Bronchial epithelial cell (primary cell): ENCODE measurements at regions not wholly inside any gene's neighbourhood (a gene's known extent, or its start where the extent isn't known, plus 50 kb on each side); places are given as distances from the start of the nearest gene placed in this dataset.

Source experiments
- DNase-seq: peaks from one replicate; pipeline ENCODE4 v3.0.0-alpha.2; 2010; ENCODE audit warnings: low read depth
- FAIRE-seq: peaks from 2 replicates; lab custom pipeline; 2011; peaks lifted over from hg19 to GRCh38; lab: Jason Lieb, UNC
- H3K27me3 ChIP-seq: 2 replicates; pipeline ENCODE4 v1.5.1; 2011; ENCODE audit warnings: low read length; ENCODE audit not compliant: control insufficient read depth, insufficient read depth
- H3K36me3 ChIP-seq: 2 replicates; pipeline ENCODE4 v1.5.1; 2011; ENCODE audit warnings: low read length; ENCODE audit not compliant: control insufficient read depth, insufficient read depth
- H3K4me3 ChIP-seq: 2 replicates; pipeline ENCODE4 v1.5.1; 2011; ENCODE audit warnings: mild to moderate bottlenecking, low read depth, low read length, control low read depth
- CTCF ChIP-seq: IDR thresholded peaks from 2 replicates; pipeline ENCODE4 v1.5.1; 2011; ENCODE audit warnings: mild to moderate bottlenecking, moderate library complexity, low read length, control low read depth, inconsistent platforms; ENCODE audit not compliant: insufficient read depth, severe bottlenecking

DNA sequence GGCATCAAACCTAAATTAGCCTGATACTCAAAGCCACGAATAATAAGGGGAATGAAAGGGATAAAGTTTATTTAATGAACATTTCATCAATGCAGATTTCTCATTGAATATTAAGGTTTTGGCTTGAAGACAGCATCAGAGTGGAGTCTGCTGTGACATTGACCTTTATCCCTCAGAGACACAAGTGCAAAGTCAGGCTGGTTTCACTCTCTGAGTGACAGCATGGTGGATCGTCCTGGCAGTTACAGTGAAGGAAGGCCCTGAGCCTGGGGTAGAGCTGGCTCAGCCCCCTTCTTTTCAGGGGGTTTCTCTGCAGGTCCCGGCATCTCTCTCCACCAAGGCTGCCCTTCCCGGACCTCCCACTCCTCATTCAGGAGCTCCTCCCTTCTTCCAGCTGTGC, 503.1 kb downstream of the PREX1 start:
- no peaks in the 10 kb centered on the region for H3K36me3 ChIP-seq
- no peak for TF ChIP-seq CTCF
- DNase-seq: no peak
- no peak overlapping the region for H3K4me3 ChIP-seq
- FAIRE-seq: no peak
- no peaks in the 10 kb centered on the region for H3K27me3 ChIP-seq

- TF ChIP-seq CTCF: no peak
- FAIRE-seq (no peak), DNase-seq (no peak)
- H3K27me3 ChIP-seq: no peaks in the 10 kb centered on the region
- H3K4me3 ChIP-seq: no peak overlapping the region
- no peaks in the 10 kb centered on the region for H3K36me3 ChIP-seq
These were observed 506.5 kb downstream of the PREX1 start for GRCh38 chr20:48321271-48321670.

GRCh38 chr20:48319943-48320584, 507.7 kb downstream of the PREX1 start:
- Histone ChIP-seq H3K36me3 (no peaks in the 10 kb centered on the region), H3K27me3 (no peaks in the 10 kb centered on the region), H3K4me3 (no peak overlapping the region)
- TF ChIP-seq CTCF: no peak
- DNase-seq (no peak), FAIRE-seq (peak; percentile 40)

GRCh38 chr20:48317578-48317977, 510.2 kb downstream of the PREX1 start:
- Histone ChIP-seq H3K4me3 (no peak overlapping the region), H3K27me3 (no peaks in the 10 kb centered on the region), H3K36me3 (no peaks in the 10 kb centered on the region)
- DNase-seq (no peak), FAIRE-seq (no peak)
- TF ChIP-seq CTCF: no peak

GRCh38 chr20:48314925-48315592, 512.7 kb downstream of the PREX1 start:
- Histone ChIP-seq H3K36me3 (no peaks in the 10 kb centered on the region), H3K4me3 (no peak overlapping the region), H3K27me3 (no peaks in the 10 kb centered on the region)
- no peak for TF ChIP-seq CTCF
- no peak for DNase-seq
- no peak for FAIRE-seq
